GM12878 (cell line): ENCODE measurements at regions not wholly inside any gene's neighbourhood (a gene's known extent, or its start where the extent isn't known, plus 50 kb on each side); places are given as distances from the start of the nearest gene placed in this dataset.

Experiments
- CBX3 ChIP-seq: fragments of 200-600 bp; sonication (generic); IDR thresholded peaks from 2 replicates; pipeline ENCODE4 v1.6.1; 2016; ENCODE audit warnings: low read depth, borderline replicate concordance
- CHD2 ChIP-seq: IDR thresholded peaks from 2 replicates; pipeline ENCODE4 v1.6.1; 2011; ENCODE audit warnings: low read depth, low read length, improper control_type of control experiment, borderline replicate concordance
- CTCF ChIP-seq, 3 experiments: IDR thresholded peaks in 2 of 3; conservative IDR thresholded peaks in 1 of 3; 2 replicates each; pipeline ENCODE4 v1.5.1; 2011; ENCODE audit warnings: low read depth in 3 of 3, low read length in 3 of 3, mild to moderate bottlenecking in 3 of 3, control low read depth in 2 of 3, moderate library complexity in 2 of 3, inconsistent platforms in 1 of 3, mixed read lengths in 1 of 3; ENCODE audit not compliant: control insufficient read depth in 2 of 3, insufficient read depth in 1 of 3; ENCODE audit errors: extremely low read depth in 1 of 3
- EZH2 ChIP-seq: IDR thresholded peaks from 2 replicates; pipeline ENCODE4 v1.6.1; 2012; ENCODE audit warnings: low read depth, mild to moderate bottlenecking, control low read depth, inconsistent platforms, low read length, borderline replicate concordance; ENCODE audit not compliant: control insufficient read depth

- TF ChIP-seq CTCF (IDR thresholded peaks at IDR 0.05 in 2 of 3, conservative IDR thresholded peaks at IDR 0.05 in 1 of 3; ENCODE audit: control insufficient read depth in 2 of 3, extremely low read depth in 1 of 3, insufficient read depth in 1 of 3, low read depth in 3 of 3, low read length in 3 of 3) = no peak
- no peak for TF ChIP-seq CBX3
- TF ChIP-seq EZH2 = no peak
- TF ChIP-seq CHD2 = no peak
Observed at GRCh38 chr9:99349870-99350269, 127.8 kb downstream of the SEC61B start.
